Endothelial cell of umbilical vein (primary cell): ENCODE measurements at regions not wholly inside any gene's neighbourhood (a gene's known extent, or its start where the extent isn't known, plus 50 kb on each side); places are given as distances from the start of the nearest gene placed in this dataset.

Source experiments
- CTCF ChIP-seq, 2 donors: IDR thresholded peaks; 1 replicate in 1 of 2; 2 replicates in 1 of 2; pipeline ENCODE4 v1.5.1; 2011; ENCODE audit warnings: low read length in 2 of 2, mild to moderate bottlenecking in 2 of 2, moderate library complexity in 2 of 2, control low read depth in 1 of 2, inconsistent platforms in 1 of 2, low read depth in 1 of 2; ENCODE audit not compliant: insufficient read depth in 1 of 2; ENCODE audit errors: extremely low read depth in 1 of 2
- GATA2 ChIP-seq: IDR thresholded peaks from 2 replicates; pipeline ENCODE4 v1.7.0; 2011; ENCODE audit warnings: low read depth, mild to moderate bottlenecking, moderate library complexity, mixed read lengths, low read length; ENCODE audit not compliant: insufficient read length, insufficient read depth
- JUN ChIP-seq: IDR thresholded peaks from 2 replicates; pipeline ENCODE4 v1.6.1; 2011; ENCODE audit warnings: borderline replicate concordance, low read depth; ENCODE audit not compliant: insufficient read length, insufficient read depth
- POLR2A ChIP-seq: IDR thresholded peaks from 2 replicates; pipeline ENCODE4 v1.6.1; 2012; ENCODE audit warnings: low read depth, mild to moderate bottlenecking, control low read depth, low read length
- POLR2AphosphoS5 ChIP-seq: IDR thresholded peaks from 2 replicates; pipeline ENCODE4 v1.6.1; 2012; ENCODE audit warnings: low read depth, mild to moderate bottlenecking, control low read depth, low read length, moderate library complexity; ENCODE audit not compliant: insufficient read depth

- no peak for TF ChIP-seq CTCF (IDR thresholded peaks at IDR 0.05; ENCODE audit: extremely low read depth in 1 of 2, insufficient read depth in 1 of 2, low read depth in 1 of 2, low read length in 2 of 2)
- TF ChIP-seq GATA2 = no peak
- TF ChIP-seq JUN = no peak
- no peak for TF ChIP-seq POLR2A
- TF ChIP-seq POLR2AphosphoS5 = no peak
Measured at GRCh38 chr10:124313374-124313773, 105.3 kb downstream of the OAT start.
